GM21423 (cell line): ENCODE measurements at regions not wholly inside any gene's neighbourhood (a gene's known extent, or its start where the extent isn't known, plus 50 kb on each side); places are given as distances from the start of the nearest gene placed in this dataset.
"Not testable (repeated sequence)": the region's sequence is repeated elsewhere in the genome, so short reads cannot be mapped to it uniquely, and the experiment has no call there.

Experiments
- ATAC-seq: cut with Tn5 transposase; IDR thresholded peaks from one replicate; pipeline ENCODE4 v1.9.1; 2021; ENCODE audit warnings: mild to moderate bottlenecking, moderate library complexity; ENCODE audit not compliant: unreplicated experiment

DNA sequence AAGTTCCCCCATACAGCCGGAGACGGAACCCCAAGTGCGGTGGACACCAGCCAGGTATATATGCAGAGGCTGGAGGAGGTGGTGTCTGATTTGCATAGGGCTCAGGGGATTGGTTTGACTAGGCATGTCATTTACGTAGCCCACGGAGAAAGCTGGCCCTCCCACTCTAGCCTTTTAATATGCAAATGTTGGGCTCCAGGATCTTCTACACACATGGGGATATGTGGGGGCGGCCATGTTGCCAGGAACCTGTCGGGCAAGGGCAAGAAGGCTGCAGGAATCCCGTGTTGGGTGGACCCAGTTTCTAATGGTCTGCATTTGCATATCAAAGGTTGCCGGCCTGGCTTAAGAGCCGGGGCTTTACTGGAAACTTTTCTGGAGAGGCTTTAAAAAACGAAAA is 57.4 kb downstream of the FTHL17 start:
- not testable (repeated sequence) for ATAC-seq

- ATAC-seq, result no peak
These were observed 59.3 kb downstream of the FTHL17 start for GRCh38 chrX:31012509-31013025.

DNA sequence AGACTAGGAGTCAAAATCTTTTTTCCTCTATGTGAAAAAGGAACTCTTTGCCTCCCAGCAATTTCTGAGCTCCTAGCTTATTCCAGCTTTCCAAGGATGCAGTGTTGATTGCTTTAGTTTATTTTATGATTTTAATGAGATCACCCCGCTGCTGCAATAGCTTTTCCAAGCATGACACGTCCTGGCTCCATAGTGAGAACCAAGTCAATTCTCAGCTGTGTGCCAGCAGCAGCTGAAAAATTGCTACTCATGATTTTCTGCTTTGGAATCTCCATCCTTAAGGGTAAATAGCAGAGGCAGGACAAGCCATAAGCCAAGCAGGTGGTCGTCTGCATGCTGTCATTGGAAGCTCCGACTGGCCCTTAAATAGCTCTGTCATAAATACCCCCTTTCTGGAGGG is 64.5 kb downstream of the FTHL17 start:
- no peak for ATAC-seq

GRCh38 chrX:31006027-31006426 is 65.8 kb downstream of the FTHL17 start:
- no peak for ATAC-seq

- no peak for ATAC-seq
These were observed 74.4 kb downstream of the FTHL17 start for GRCh38 chrX:30997411-30997810.

DNA sequence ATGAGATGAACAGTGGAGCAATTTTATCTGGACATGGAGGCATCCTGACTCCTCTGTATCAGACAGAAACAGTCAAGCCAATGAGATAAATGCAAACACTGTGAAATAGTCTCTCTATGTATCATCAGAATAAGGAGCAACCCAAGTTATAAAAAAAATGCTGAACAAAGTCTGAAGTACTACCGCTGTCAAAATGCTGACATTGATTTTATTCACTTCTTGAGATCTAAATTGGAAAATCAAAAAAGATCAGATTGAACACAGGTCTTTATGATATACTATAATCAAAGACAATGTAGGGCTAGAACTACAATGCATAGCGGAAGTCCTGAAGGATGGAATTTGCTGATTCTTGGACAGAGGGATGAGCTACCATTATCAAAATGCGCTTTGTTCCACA is 76.1 kb downstream of the FTHL17 start:
- ATAC-seq, result no peak

DNA sequence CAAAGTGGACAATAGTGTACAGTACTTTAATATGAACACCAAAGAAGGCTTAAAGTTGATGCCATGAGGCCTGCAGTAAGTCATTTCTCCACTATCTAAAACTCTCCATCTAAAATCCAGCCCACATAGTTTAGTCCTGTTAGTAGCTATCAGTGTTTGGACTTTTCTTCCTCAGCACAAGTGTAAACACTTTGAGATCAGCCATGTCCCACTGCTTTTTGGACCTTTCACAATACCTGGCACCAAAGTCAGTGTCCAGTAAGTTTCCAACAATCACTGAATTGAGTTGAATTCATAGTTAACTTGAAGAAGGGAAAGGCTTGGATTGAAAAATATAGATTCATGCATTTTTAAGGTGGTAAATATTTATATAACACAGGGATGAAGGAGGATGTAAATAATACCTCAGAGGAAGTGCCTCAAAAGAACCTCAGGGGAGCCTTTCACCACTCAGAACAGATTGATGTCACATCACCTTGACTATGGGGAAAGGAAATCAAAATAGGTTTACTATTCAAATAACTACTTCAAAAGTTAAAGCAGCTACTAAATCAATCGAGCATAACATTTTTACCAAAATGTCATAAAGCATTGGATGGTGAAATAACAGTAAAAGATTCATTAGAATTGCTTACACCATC is 76.7 kb downstream of the FTHL17 start:
- no peak for ATAC-seq

- not testable (repeated sequence) for ATAC-seq
These were observed 77.8 kb downstream of the FTHL17 start for GRCh38 chrX:30994018-30994417.

DNA sequence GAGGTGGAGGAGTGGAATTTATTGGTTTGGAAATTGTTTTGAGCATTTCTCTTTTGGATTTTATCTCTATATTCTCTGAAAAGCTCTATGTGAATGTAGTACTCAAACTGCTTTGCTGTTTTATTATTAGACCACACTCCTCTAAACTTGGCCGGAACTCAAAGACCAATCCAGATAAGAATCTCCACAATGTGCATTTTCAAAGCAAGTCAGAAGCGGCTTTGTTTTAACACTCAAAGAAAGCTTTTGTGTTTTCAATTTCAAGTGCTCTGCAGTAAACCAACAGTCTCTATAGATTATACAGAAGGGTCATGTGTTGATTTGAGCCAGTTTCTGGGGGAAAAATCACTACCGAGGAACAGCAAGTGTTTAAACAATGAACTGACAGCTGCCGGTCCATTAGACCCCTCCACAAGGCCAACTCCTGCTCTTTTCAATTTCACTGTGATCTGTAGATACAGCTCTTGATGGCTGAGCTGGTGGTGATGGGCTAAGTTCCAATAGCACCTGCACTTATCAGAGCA is 79.4 kb downstream of the FTHL17 start:
- no peak for ATAC-seq

DNA sequence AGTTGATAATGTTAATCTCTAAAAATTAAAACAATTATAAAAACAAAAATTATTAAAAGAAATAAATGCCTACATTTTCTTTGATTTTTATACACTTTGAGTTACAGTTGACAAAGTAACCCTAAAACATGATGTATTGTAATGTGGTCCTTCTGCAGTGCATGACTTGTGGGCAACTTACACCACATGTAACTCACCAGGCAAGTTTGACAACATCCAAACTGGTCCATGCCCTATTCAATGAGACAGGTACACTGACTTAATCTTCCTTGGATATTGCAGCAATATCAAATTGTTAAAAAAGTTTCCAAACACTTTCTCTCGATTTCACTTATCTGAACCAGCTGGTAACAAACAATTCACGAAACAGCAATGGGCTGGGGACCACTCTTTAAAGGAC is 81.5 kb downstream of the FTHL17 start:
- ATAC-seq, result no peak

DNA sequence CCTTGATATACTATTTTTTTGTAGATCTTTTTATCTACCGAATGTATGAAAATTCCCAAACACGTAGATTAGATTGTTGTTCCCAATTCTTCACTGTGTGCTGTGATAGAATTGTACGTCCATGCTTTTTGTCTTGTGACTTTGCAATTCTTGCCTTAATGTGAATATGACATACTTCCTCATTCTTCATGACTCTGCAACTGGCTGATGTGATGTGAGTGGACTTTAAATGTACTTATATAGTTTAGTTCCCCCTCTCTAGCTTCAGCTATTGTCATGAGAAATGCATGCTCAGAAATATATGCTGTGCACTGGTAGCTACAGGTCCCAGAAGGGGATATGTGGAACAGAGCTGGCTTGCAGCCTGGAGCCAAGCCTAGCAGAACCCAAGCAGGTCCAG is 89.4 kb downstream of the FTHL17 start:
- ATAC-seq, result no peak

DNA sequence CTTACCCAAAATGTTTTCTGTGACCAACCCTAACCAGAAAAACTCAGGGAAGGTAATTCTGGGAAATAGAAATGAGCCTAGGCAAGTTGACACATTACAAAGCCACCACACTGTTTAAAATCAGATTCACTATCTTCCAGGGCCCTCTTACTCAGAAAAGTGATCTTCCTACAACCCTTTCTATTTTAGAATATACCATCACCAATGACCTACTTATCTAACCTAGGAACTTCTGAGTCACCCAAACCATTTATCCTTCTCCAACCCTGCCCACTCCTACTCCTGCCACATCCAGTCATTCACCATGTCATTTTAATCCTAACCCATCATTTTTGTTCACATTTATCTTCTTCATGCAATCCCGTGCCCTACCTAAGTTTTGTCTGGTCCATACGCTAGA is 89.9 kb downstream of the FTHL17 start:
- no peak for ATAC-seq

GRCh38 chrX:30979271-30979670 is 90.2 kb upstream of the TAB3 start:
- ATAC-seq, result no peak

DNA sequence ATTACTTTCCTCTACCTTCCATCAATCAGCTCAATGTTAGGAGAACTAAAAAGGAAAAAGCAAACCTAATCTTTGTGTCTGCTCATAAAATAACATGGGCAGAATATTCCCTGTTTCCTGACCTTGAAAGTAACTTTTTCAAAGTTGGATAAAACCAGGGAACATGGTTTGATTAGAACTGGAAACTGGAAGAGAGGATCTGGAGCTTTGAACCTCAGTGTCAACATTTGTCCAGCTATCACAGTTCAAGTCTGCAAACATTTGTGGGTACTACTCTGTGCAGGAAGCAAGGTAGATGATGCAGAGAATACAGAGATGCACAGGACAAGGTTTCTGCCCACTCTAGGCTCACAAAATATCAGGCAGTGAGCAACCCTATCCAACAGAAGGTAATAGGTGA is 86.4 kb upstream of the TAB3 start:
- ATAC-seq, result no peak

DNA sequence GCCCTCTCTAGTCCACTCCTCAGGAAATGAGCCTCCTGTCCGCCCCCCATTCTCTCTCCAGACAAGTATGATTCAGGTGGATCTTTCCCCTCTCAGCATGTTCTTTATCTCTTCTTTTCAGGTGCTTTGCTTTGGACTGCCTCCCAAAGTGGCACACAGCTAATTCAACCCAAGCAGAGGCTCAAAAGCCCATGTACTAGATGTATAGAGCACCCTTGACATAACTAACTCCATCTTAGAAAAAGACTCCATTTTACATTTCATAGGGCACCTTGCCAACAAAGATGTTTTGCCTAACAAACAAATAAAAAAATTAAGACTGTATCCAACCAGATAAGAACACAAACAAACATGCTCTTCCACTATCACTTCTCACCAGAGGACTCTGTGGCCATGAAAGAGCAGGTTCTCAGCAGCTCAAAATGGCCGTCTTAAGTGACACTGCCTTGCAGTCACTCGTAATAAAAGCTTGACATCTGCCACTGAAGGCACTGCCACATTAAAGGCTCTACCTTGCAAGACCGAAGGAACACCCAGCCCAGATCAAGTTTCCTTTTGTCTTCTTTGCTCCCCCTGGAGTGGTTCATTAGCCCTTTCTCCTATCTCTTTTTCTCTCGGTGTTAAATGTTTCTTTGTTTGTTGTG is 84.9 kb upstream of the TAB3 start:
- no peak for ATAC-seq

- ATAC-seq, result peak; percentile 95
These were observed 82.9 kb upstream of the TAB3 start for GRCh38 chrX:30971774-30972603.

DNA sequence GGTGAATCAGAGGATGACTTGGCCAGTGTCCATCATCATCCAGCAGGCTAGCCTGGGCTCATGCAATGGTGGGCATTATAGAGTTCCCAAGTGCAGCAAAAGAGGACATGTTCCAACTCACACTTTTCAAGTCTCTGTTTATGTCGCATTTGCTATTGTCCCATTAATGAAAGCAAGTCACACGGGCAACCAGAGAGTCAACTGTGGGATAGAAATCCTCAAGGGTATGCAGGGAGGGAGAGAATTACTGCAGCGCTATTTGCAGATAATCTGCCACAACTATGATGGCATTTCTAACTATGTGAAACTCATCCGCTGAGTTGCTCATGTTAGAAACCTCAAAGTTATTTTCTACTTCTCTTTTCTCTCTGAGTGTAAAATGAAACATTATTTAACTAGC is 78.5 kb upstream of the TAB3 start:
- ATAC-seq, result no peak

GRCh38 chrX:30965767-30966166 is 76.7 kb upstream of the TAB3 start:
- ATAC-seq, result no peak

DNA sequence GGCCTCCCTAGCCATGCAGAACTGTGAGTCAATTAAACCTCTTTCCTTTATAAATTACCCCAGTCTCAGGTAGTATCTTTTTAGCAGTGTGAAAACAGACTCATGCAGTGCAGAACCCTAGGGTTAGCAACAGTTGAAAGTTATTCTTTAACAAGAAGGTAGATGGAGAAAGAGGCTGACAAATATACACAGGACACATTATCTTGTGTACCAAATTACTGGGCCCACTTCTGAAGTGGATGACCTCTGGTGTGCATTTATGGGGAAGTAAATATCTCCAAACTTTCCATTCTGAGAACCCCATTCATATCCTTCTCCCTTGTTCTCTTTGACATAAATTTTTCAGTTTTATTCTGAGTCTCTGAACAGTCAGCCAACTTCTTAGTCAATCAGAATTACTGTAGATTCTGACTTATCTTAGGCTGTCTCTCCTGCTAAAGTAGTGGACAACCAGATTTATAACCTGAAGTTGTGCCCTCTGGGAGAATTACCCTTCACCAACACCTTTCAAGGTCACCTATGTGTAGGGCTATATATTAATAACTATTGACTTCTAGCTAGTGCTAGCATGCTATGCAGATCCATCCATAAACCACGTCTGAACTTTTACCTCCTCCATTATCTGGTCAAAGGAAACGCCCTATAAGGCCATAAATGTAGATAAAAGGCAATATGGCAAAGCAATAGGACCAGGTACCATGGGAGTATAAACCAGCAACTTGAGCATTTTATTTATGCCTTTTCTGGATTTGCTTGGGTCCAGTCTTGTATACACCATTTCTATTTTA is 72.5 kb upstream of the TAB3 start:
- no peak for ATAC-seq

DNA sequence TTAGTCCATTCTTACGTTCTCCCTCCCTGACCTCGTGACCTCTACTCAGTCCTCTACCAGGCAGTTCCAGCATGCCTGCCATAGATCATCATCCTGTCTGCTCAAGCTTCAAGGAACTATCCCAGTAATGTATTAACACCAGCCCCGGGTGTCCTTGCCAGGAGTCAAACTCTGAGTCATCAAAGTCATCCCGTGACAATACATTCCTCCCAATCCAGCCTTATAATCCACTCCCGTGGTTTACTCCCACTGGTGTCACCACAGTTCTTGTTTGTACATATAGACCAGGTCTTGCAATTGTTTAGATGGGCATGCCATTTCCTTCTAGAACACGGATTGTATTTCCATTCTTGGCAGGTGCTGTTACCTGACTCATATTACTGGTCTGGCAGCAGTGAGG is 68.7 kb upstream of the TAB3 start:
- no peak for ATAC-seq

DNA sequence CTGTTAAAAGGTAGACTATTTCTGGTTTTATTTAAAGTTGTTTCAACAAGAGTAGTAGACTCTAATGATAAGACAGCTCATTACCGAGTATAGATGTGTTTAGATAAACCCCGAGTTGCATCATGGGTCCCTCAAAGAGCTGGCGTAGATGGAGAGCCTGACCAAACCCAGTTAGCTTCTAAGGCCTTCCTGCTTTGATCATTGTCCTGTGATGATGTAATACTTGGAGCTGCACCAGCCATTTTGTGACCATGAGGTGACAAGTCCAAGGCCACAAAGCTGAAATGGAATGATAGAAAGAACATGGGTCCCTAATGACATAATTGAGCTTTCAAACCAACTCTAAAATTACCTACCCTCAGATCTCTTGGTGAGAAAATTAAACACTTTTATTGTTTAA is 66.6 kb upstream of the TAB3 start:
- ATAC-seq, result no peak
